Activated CD4-positive, alpha-beta T cell treated with anti-CD3 and anti-CD28 coated beads, Interleukin-2, amount 50 U/mL, for 48 hours (primary cell): ENCODE measurements at regions not wholly inside any gene's neighbourhood (a gene's known extent, or its start where the extent isn't known, plus 50 kb on each side); places are given as distances from the start of the nearest gene placed in this dataset.

Source experiments
- DNase-seq, 2 experiments: peaks; one replicate each; pipeline ENCODE4 v3.0.0-alpha.2; 2020

DNA sequence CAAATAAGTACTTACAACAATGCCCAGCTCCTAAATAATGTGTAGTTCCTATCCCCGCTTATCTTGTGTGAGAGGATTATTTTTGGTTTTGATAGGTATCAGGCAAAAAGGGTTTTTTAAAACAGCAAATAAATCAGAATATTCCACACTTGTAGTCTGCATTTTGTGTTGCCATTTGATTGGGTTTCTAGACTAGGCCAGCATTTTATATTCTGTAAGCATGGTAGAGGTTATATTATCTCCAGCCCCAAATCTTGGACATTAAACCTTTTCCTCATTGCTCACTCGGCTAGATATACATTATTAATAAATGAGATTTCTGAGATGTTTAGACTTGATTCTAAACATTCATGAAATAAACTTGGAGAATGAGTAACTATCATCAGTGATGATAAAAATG, 165.7 kb upstream of the C1orf21 start:
- no peak for DNase-seq

GRCh38 chr1:184222652-184223052, 164.2 kb upstream of the C1orf21 start:
- peak; percentile 39 to 59 for DNase-seq

GRCh38 chr1:184223216-184223615, 163.6 kb upstream of the C1orf21 start:
- DNase-seq: peak in 1 of 2 experiments; percentile 10

DNA sequence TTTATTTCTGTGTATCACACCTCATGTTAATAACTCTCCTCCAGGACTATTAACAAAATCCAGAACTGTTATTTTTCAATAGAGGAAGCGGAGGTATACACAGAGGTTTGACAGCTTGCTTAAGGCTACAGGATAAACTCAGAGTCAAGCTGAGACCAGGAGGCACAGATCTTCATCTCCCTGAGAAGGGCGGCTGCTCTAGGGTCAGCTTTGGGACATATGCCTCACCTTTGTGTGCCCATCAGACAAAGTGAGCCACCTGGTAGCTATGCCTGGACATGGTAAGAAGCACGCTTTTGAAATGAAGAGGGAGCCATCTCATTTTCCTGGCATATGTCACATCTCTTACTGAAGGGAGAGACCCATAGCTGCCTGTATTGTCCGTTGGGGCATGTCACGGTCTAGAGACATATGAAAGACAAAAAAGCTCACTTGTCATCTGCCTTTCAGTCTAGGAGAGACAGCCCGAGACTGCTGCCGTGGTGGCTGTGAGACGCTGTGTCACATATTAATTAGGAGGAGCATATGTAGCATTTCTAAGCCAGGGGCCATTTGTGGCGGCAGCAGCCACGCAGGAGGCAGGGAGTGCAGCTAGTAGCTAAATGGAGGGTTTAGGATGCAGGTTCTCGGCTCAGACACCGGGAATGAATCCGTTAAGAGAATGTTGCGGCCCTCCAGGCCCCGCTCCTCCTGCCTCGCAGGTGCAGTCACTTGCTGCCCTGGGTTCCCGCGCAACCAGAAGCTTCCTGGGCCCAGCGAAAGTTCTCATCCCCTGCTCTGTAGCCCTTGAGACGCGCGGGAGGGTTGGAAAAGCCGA, 161.3 kb upstream of the C1orf21 start:
- DNase-seq: no peak

GRCh38 chr1:184226100-184226487, 160.7 kb upstream of the C1orf21 start:
- DNase-seq: no peak

- DNase-seq: no peak
Measured at GRCh38 chr1:184228558-184228957, 158.3 kb upstream of the C1orf21 start.

DNA sequence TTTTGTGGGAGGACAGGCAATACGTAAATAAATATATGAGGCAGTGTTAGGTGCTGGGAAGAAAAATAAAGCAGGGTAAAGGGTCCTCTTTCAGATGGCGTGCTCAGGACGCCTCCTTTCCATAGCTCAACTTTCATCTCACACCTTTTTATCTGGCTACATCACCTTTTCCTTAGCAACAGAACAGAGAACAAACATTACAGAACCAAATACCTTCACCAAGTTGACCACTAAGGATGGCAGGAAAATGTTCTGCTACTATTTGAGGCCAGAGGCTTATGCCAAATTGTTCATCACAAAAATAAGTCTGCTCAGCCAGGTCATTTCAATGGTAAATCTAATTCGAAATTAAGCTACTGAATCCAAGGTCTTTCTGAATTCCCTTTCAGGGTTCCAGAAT, 149.2 kb upstream of the C1orf21 start:
- DNase-seq: no peak

- no peak for DNase-seq
Measured at GRCh38 chr1:184241446-184241845, 145.4 kb upstream of the C1orf21 start.

- no peak for DNase-seq
Measured at GRCh38 chr1:184242507-184242943, 144.3 kb upstream of the C1orf21 start.

DNA sequence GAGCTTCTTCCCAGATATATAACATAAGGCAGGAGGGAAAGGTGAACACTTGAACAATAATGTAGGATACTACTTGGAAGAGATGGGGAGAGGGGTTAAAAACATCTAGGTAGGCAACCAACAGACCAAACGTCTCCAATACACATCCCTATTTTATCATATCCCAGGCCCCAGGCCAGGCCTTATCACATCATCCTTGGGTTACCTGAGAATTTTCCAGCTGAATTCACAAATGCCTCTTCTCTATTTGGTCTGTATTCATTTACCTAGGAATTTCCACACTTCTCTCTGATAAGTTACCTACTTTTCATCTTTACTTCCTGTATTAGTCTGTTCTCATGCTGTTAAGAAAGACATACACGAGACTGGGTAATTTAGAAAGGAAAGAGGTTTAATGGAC, 141.9 kb upstream of the C1orf21 start:
- DNase-seq: no peak

DNA sequence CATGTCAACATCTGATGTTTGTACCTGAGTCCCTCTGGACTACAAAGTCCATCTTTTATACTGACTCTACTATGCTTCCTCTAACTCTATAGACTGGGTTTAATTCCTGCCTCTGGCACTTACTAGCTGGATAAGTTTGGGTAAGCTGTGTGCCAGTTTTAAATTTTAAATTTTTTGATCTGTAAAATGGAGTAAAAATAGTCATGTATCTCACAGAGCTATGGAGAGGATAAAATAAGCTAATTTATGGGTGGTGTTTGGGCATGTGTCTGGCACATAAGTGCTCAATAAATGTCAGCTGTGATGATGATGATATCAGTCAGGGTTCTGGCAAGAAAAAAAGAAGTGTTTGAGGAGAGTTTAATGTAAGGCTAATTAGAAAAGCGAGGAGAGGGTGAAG, 139.2 kb upstream of the C1orf21 start:
- no peak for DNase-seq

DNA sequence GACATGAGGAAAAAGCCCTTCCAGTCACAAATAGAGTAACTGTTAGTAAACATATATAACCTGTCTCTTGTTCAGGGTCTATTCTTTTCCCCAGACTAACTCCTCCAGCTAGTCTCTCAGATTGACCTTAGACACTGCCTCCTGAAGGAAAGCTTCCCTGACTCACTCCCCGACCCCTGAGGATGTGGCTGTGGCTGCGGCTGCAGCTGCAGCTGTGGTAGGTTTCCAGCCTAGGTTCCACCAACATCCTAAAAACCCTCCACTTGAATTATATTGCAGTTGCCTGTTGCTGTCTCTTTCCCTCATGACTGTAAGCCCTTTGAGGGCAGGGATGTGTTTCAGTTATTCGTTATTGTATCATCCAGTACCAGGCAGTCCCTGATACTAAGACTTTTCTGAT, 132.9 kb upstream of the C1orf21 start:
- DNase-seq: no peak

GRCh38 chr1:184254849-184255248, 132.0 kb upstream of the C1orf21 start:
- no peak for DNase-seq

DNA sequence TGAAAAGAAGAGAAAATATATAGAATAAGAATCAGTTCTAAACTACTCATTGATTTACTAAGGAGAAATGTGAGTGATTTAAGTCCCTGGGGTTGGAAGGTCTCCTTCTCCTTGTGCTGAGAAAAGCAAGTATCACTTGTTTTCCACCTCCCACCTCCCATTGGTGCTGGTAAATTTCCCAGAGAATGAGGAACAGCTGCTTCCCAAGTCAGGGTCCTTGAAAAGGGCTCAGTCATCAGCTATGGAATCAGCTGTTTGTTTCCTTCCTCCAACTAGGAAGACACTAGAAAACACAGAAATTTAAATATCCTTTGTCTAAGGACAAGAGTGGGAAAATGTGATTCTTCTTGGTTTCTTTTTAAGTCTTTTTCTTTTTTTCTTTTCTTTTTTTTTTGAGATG, 131.3 kb upstream of the C1orf21 start:
- no peak for DNase-seq

- no peak for DNase-seq
Measured at GRCh38 chr1:184257873-184258272, 129.0 kb upstream of the C1orf21 start.

GRCh38 chr1:184258525-184258924, 128.3 kb upstream of the C1orf21 start:
- DNase-seq: no peak

DNA sequence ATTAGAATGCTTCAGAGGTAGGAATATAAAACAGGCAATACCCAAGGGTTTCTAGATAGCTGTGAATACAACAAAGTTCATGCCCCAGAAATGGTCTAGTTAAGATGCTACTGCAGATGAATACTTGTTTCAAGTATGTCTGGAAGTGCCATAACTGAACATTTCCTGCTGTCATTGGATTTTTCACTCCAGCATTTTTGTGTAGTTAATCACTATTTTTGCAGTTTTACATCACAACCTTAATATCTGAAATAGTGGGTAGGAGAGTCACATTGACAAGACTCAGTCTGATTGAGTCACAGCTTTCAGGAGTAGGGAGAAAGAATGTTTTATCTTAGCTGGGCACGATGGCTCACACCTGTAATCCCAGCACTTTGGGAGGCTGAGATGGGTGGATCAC, 126.4 kb upstream of the C1orf21 start:
- DNase-seq: no peak

GRCh38 chr1:184262109-184262508, 124.7 kb upstream of the C1orf21 start:
- no peak for DNase-seq

DNA sequence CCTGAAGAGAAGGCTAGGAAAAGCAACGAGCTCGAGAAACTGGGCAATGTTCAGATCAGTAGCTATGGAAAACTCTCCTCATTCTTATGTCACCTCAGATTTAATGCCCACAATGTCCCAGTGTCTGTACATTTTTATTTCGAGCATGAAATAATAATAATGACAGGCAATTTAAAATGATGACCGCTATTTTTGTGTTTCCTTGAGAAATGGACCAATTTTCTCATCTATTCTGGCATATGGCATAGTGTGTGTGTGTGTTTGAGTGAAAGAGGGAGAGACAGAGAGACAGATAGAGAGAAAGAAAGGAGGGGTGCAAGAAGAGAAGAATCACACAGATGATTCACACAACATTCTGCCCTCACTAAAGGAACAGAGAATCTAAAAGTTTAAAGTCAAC, 119.1 kb upstream of the C1orf21 start:
- DNase-seq: no peak

- DNase-seq: no peak
Measured at GRCh38 chr1:184270556-184270955, 116.3 kb upstream of the C1orf21 start.

- DNase-seq: no peak
Measured at GRCh38 chr1:184272175-184272866, 114.5 kb upstream of the C1orf21 start.

GRCh38 chr1:184276416-184276815, 110.4 kb upstream of the C1orf21 start:
- DNase-seq: no peak

- no peak for DNase-seq
Measured at GRCh38 chr1:184279911-184280458, 106.8 kb upstream of the C1orf21 start.

DNA sequence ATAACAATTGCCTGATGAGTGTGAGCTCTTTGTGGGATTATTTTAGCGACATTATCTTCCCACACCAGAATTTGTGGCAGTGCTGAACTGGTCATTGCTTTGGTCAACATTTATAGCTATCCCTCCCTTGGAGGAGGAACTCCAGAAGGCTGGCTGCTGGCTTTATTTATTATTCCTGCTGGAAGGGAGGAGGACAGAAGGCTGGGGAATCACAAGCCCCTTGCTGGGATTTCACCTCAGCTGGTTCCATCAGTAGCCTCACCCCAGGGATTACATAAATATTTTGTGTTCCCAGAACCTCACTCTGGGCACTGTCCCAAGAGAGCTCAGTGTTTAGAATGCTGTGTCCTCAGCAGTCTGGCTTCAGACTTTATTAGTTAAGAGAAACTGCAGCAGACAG, 102.8 kb upstream of the C1orf21 start:
- DNase-seq: no peak
